Activated T-helper 17 cell treated with anti-CD3 and anti-CD28 coated beads, Interleukin-2, amount 50 U/mL, for 72 hours (primary cell): ENCODE measurements at regions not wholly inside any gene's neighbourhood (a gene's known extent, or its start where the extent isn't known, plus 50 kb on each side); places are given as distances from the start of the nearest gene placed in this dataset.

ENCODE experiments used
- ATAC-seq: fragments of 150-1000 bp; cut with Tn5 transposase; replicated peaks from 2 replicates; pipeline ENCODE4 v1.10.0; 2021; ENCODE audit warnings: mild to moderate bottlenecking, moderate library complexity
- H3K27ac Mint-ChIP-seq: one replicate; pipeline ENCODE4 v1.8.0; 2022; ENCODE audit warnings: mixed read lengths
- H3K27me3 Mint-ChIP-seq: one replicate; pipeline ENCODE4 v1.8.0; 2022; ENCODE audit warnings: mixed read lengths
- H3K36me3 Mint-ChIP-seq: one replicate; pipeline ENCODE4 v1.8.0; 2022; ENCODE audit warnings: low read depth, mild to moderate bottlenecking, mixed read lengths
- H3K4me1 Mint-ChIP-seq: one replicate; pipeline ENCODE4 v1.8.0; 2022; ENCODE audit warnings: mixed read lengths
- H3K4me3 Mint-ChIP-seq: one replicate; pipeline ENCODE4 v1.8.0; 2022; ENCODE audit warnings: mild to moderate bottlenecking, mixed read lengths
- H3K9me3 Mint-ChIP-seq: one replicate; pipeline ENCODE4 v1.8.0; 2022; ENCODE audit warnings: mixed read lengths

DNA sequence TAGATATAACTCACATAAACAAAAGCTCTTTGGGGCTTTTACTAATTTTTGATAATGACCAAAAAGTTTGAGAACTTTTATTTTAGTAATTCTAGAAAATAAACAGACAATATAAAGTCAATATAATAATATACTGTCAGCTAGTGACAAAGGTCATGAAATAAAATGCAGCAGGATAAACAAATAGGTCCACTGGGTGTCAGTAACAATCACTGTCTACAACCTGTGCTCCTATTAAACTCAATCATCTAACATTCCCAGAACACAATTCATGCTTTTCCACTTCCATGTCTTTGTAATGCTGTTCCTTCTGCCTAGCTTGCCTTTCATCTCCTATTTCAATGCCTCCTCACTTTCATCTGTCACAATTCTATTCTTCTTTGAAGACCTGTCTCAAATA, 186.1 kb downstream of the GIPC2 start:
- no peaks in the 10 kb centered on the region for H3K36me3 Mint-ChIP-seq
- peaks cover 12% of the 10 kb centered on the region for H3K27me3 Mint-ChIP-seq
- no peak for ATAC-seq
- no peak overlapping the region for H3K4me3 Mint-ChIP-seq
- H3K27ac Mint-ChIP-seq = no peak overlapping the region
- peaks cover 3% of the 10 kb centered on the region for H3K9me3 Mint-ChIP-seq
- no peaks in the 10 kb centered on the region for H3K4me1 Mint-ChIP-seq

DNA sequence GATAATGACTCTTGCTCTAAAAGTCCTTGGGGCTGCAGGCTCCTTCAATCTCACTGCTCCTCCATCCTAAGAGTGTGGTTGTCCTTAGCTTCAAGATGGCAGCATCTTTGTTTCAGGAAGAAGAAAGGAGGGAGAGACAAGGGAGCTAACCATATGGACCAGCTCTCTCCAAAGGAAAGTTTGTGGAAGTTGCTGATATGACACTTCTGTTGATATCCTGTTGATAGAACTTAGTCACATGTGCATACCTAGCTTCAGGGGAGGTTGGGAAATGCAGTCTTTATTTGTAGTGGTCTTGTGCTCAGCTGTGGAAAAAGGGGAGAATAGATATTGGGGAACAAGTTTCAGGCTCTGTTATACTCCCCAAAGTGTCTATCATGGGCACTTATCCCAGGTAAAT, 186.9 kb downstream of the GIPC2 start:
- Mint-ChIP-seq H3K27me3 (peaks cover 8% of the 10 kb centered on the region), H3K4me1 (no peaks in the 10 kb centered on the region)

DNA sequence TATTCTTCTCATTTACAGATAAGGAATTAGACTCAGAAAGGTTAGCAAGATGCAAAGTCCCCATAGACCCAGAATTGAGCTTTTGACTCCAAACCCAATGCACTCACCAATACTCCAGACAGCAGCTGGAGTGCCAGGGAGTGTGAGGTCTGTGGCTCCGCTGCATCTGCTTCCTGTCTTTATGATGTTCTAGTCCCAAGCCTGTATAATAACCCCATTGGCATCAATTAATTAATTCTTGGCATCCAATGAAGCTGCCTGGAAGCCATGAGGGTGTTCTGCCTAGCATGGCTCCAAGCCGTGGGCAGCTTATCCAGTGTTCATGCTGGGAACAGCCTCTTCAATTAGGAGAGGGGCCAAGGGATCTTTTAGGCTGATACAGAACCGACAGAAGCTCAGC, 188.7 kb downstream of the GIPC2 start:
- H3K9me3 Mint-ChIP-seq = peaks cover 5% of the 10 kb centered on the region
- ATAC-seq = no peak
- H3K36me3 Mint-ChIP-seq = no peaks in the 10 kb centered on the region
- H3K27ac Mint-ChIP-seq = no peak overlapping the region
- H3K4me3 Mint-ChIP-seq = no peak overlapping the region
- H3K4me1 Mint-ChIP-seq = no peaks in the 10 kb centered on the region
- H3K27me3 Mint-ChIP-seq = peaks cover 8% of the 10 kb centered on the region

More for the DNA sequence above, 186.9 kb downstream of the GIPC2 start:
- no peak for ATAC-seq
- peaks cover 5% of the 10 kb centered on the region for H3K9me3 Mint-ChIP-seq
- no peak overlapping the region for H3K27ac Mint-ChIP-seq
- no peak overlapping the region for H3K4me3 Mint-ChIP-seq
- H3K36me3 Mint-ChIP-seq = no peaks in the 10 kb centered on the region

DNA sequence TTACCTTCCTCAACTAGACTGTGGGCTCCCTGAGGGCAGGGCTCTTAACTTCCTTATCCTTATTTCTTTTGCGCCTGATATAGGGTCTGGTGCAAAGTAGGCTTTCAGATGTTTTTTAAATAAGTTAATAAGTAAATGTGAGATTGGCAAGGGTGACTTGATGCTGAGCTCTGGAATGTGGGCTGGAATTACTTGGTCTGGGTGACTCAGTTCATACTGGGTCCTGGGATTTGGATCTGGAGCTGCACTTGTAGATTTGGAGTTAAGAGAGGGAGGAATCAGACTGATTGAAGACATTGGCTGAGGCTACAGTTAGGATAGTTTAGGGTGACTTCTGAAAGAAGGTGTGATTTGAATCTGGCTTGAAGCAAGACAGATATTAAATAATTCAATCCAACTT, 190.9 kb downstream of the GIPC2 start:
- Mint-ChIP-seq H3K36me3 (no peaks in the 10 kb centered on the region), H3K27me3 (peaks cover 5% of the 10 kb centered on the region), H3K4me3 (no peak overlapping the region), H3K27ac (no peak overlapping the region), H3K4me1 (no peaks in the 10 kb centered on the region), H3K9me3 (peaks cover 5% of the 10 kb centered on the region)
- ATAC-seq = no peak

DNA sequence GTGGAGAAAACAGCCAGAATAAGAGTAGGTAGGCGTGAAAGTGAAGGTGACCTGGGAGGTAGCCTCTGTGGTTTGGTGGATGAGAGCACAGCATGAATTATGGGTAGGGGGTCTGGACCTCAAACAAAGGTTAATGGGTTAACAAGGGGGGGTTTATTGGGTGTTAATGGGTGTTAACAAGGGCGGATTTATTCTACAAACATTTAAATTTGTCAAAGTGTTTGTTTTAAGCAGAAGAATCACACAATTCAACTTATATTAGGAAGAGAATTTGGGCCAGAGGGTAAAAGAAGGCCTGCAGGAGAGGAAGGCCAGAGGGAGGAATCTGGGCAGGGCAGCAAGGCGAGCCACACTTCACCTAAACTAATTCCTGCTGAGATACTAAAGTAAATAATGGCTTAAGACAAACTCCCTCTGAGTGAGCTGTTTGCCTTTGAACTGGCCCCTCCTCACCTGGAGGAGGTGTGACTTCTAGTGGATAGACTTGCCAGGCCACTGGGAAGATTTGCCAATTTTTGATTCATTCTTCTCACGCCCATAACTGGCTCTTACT, 191.7 kb downstream of the GIPC2 start:
- H3K4me3 Mint-ChIP-seq = no peak overlapping the region

DNA sequence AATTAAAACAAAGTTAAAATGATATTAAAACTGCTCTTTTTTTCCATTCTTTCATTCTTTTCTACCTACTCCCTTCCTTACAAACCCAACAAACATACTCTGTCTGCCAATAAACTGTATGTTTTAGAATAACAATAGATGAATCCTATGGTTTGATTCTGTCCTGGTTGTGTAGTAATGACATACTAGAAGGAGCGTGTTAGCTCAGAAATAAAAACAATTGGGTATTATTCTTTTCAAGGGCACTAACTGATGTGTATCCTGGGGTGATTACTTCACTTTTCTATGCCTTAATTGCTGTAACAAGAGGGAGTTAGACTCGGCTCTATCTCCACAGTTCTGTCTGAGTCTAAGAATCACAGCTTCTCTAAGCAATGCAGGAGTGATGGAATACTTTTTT, 194.4 kb downstream of the GIPC2 start:
- Mint-ChIP-seq H3K9me3 (peaks cover 5% of the 10 kb centered on the region), H3K4me3 (no peak overlapping the region), H3K27me3 (no peaks in the 10 kb centered on the region), H3K27ac (no peak overlapping the region), H3K4me1 (no peaks in the 10 kb centered on the region), H3K36me3 (no peaks in the 10 kb centered on the region)
- ATAC-seq = no peak

More for the DNA sequence above, 191.7 kb downstream of the GIPC2 start:
- Mint-ChIP-seq H3K36me3 (no peaks in the 10 kb centered on the region), H3K27me3 (no peaks in the 10 kb centered on the region), H3K9me3 (peaks cover 5% of the 10 kb centered on the region), H3K4me1 (no peaks in the 10 kb centered on the region), H3K27ac (no peak overlapping the region)
- ATAC-seq = no peak

DNA sequence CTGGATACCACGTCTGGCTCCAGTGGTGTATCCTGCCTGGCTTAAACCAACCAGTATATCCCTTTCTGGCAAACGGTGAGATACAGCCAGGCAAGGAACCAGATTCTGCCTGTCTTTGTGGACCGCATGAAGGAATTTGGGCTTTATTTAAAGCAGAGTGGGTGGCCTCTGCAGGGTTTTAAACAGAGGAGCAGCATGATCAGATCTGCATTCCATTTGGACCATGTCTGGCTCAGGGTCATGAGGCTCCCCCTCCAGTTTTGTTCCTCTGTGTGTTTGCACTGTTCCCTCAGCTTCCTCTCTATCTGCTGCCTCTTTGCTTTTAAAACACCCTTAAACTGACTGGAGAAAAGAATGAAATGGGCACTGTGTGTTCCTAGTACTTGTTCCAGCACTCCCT, 195.0 kb downstream of the GIPC2 start:
- no peak for ATAC-seq
- Mint-ChIP-seq H3K4me3 (no peak overlapping the region), H3K27ac (no peak overlapping the region), H3K9me3 (peaks cover 5% of the 10 kb centered on the region), H3K4me1 (no peaks in the 10 kb centered on the region), H3K36me3 (no peaks in the 10 kb centered on the region), H3K27me3 (no peaks in the 10 kb centered on the region)

DNA sequence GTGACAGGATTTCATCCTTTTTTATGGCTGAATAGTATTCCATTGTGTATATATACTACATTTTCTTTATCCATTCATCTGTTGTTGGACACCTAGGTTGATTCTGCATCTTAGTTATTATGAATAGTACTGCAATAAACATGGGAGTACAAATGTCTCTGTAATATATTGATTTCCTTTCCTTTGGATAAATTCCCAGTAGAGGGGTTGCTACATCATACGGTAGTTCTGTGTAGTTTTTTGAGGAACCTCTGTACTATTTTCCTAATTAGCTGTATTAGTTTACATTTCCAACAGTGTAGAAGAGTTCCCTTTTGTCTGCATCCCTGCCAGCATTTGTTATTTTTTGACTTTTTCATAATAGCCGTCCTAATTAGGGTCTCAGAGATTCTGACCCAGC, 201.3 kb downstream of the GIPC2 start:
- Mint-ChIP-seq H3K27me3 (peaks cover 3% of the 10 kb centered on the region), H3K27ac (no peak overlapping the region), H3K4me3 (no peak overlapping the region), H3K9me3 (no peaks in the 10 kb centered on the region), H3K36me3 (no peaks in the 10 kb centered on the region), H3K4me1 (no peaks in the 10 kb centered on the region)
- no peak for ATAC-seq

DNA sequence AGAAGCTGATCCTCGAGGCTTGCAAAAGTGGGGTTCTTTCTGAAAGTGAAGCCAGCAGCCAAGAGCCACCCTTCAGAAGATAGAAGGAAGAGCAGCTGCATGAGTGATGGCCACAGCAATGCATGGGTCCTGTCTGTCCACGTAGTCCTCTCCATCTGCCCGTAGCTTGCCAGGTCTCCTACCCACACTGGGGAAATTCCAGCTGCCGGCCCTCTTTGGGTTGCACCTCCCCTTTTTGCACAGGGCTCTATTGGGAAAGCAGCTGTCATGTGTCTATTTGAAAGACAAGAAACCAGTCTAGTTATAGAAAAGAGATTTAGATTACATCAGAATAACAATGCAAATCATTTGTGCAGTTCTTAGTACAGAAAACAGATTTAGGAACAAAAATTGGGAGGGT, 204.4 kb downstream of the GIPC2 start:
- no peak for ATAC-seq
- no peaks in the 10 kb centered on the region for H3K4me1 Mint-ChIP-seq
- peaks cover 9% of the 10 kb centered on the region for H3K27me3 Mint-ChIP-seq
- no peaks in the 10 kb centered on the region for H3K9me3 Mint-ChIP-seq
- H3K4me3 Mint-ChIP-seq = no peak overlapping the region
- H3K36me3 Mint-ChIP-seq = no peaks in the 10 kb centered on the region
- H3K27ac Mint-ChIP-seq = no peak overlapping the region

DNA sequence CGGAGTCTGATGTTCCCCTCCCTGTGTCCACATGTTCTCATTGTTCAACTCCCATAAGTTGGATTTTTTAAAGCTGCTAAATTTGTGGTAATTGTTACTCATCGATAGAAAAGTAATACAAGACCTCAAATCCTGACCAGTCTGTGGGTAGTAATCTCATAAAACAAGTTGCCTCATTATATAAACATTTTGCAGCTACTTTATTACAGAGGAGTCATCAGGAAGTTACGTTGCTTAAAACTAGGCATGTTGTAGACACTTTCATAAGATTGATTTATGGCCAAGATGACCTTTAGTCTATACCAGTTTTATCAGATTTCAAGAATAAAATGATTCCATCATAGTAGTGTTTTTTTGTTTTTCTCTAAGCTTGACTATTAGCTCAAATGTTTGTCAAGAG, 208.8 kb downstream of the GIPC2 start:
- Mint-ChIP-seq H3K9me3 (no peaks in the 10 kb centered on the region), H3K27ac (no peak overlapping the region), H3K4me1 (no peaks in the 10 kb centered on the region), H3K4me3 (no peak overlapping the region), H3K36me3 (no peaks in the 10 kb centered on the region), H3K27me3 (peaks cover 9% of the 10 kb centered on the region)
- ATAC-seq = no peak

DNA sequence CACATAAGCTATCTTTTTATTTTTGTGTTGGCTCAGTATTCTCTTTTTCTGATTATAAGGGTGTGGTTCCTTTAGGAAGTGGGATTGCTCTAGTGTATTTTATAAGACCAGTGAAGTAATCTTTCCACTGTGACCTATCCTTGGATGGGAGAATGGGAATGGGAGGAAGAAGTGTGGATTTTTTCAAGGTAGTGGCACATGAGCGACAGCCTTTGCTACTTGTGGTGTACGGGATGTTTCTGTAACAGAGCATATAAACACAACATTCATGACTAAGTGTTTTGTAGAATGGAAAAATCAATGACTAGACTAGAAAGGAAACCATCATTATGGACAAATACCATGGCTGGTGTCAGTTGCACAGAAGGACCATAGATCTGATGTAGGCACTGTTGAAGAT, 209.6 kb downstream of the GIPC2 start:
- no peaks in the 10 kb centered on the region for H3K36me3 Mint-ChIP-seq
- peaks cover 14% of the 10 kb centered on the region for H3K27me3 Mint-ChIP-seq
- H3K27ac Mint-ChIP-seq = no peak overlapping the region
- no peak overlapping the region for H3K4me3 Mint-ChIP-seq
- no peak for ATAC-seq
- H3K4me1 Mint-ChIP-seq = no peaks in the 10 kb centered on the region
- H3K9me3 Mint-ChIP-seq = peaks cover 5% of the 10 kb centered on the region

DNA sequence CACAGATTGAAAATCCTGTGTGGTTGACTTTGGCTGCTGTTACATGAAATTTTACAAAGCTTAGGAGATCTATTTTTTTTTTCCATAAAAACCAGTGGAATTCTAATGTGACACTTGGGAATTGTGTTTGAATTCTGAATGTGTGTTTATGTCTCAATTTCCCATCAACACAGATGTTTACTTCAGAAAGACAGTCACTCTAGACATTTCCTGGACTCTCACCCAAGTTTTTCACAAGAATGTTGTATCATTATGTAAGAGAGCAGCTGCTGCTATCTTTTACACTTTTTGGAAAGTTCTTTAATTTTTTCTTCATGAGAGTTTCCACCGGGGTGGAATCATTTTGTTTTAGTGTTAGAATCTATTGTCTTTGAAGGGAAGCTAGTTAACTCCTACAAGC, 210.1 kb downstream of the GIPC2 start:
- Mint-ChIP-seq H3K36me3 (no peaks in the 10 kb centered on the region), H3K4me1 (no peaks in the 10 kb centered on the region), H3K4me3 (no peak overlapping the region), H3K9me3 (peaks cover 5% of the 10 kb centered on the region), H3K27ac (no peak overlapping the region), H3K27me3 (peaks cover 17% of the 10 kb centered on the region)
- ATAC-seq = no peak

DNA sequence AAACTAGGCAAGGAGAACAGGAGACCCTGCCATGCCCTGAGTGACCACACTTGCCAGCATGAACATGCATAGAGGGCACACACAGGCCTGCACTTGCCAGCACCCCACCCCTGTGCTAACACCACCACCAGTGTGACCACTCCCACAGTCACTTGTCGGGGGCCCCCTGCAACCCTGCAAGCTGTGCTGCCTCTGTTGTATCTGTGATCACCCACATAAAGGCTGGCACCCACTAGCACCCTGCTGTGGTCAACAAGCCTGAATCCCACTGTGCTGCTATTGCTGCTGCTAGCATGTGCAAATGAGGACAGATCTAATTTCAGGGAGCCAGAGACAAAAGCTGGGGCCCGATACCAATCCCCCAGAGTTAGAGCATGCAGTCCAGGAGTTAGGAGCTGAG, 217.7 kb downstream of the GIPC2 start:
- no peak for ATAC-seq
- H3K4me3 Mint-ChIP-seq = no peak overlapping the region

DNA sequence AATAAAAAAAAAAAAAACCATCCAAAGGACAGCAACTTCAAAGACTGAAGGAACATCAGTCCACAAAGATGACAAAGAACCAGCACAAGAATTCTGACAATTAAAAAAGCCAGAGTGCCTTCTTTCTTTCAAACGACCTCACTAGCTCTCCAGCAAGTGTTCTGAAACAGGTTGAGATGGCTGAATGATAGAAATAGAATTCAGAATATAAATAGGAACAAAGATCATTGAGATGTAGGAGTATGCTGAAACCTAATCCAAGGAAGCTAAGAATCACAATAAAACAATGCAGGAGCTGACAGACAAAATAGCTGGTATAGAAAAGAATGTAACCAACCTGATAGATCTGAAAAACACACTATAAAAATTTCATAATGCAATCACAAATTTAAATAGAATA, 218.2 kb downstream of the GIPC2 start:
- no peaks in the 10 kb centered on the region for H3K4me1 Mint-ChIP-seq
- no peak overlapping the region for H3K27ac Mint-ChIP-seq
- H3K36me3 Mint-ChIP-seq = no peaks in the 10 kb centered on the region
- H3K9me3 Mint-ChIP-seq = peaks cover 5% of the 10 kb centered on the region
- H3K4me3 Mint-ChIP-seq = no peak overlapping the region
- ATAC-seq = no peak
- peaks cover 15% of the 10 kb centered on the region for H3K27me3 Mint-ChIP-seq

More for the DNA sequence above, 217.7 kb downstream of the GIPC2 start:
- H3K27me3 Mint-ChIP-seq = peaks cover 15% of the 10 kb centered on the region
- no peaks in the 10 kb centered on the region for H3K36me3 Mint-ChIP-seq
- no peaks in the 10 kb centered on the region for H3K4me1 Mint-ChIP-seq
- peaks cover 5% of the 10 kb centered on the region for H3K9me3 Mint-ChIP-seq
- no peak overlapping the region for H3K27ac Mint-ChIP-seq

DNA sequence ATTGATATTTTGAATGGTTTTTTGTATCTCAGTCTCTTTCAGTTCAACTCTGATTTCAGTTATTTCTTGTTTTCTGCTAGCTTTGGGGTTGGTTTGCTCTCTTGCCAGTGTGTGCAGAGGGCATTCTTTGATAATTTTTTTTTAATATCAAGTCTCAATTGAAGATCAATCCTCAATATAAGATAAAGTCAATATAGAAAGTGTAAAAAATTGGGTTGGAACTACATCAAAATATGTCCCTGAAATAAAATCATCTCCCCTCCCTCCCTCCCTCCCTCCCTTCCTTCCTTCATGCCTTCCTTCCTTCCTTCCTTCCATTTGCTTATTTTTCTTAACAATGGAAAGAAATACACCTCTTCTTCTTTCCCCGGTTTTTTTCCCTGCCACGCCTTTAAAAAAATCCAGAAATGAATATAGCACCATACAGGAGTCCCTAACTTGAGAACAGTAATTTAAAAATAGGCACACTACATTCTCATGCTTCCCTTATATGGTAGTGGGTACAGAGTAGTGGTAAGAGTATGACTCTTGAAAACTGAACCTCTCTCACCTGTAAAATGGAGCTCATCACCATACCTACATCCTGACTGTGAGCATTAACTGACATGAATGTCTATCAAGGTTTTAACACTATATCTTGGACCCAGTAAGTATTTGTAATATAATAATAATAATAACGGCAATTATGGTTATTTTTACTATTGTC, 221.9 kb downstream of the GIPC2 start:
- no peaks in the 10 kb centered on the region for H3K36me3 Mint-ChIP-seq
- H3K4me3 Mint-ChIP-seq = no peak overlapping the region
- ATAC-seq = no peak
- no peaks in the 10 kb centered on the region for H3K27me3 Mint-ChIP-seq
- no peak overlapping the region for H3K27ac Mint-ChIP-seq
- no peaks in the 10 kb centered on the region for H3K4me1 Mint-ChIP-seq
- H3K9me3 Mint-ChIP-seq = no peaks in the 10 kb centered on the region
